Natural killer cell (primary cell): ENCODE measurements at regions not wholly inside any gene's neighbourhood (a gene's known extent, or its start where the extent isn't known, plus 50 kb on each side); places are given as distances from the start of the nearest gene placed in this dataset.

Experiments
- ATAC-seq, 3 donors: fragments of 150-1000 bp in 2 of 3; fragments of 200-7000 bp in 1 of 3; cut with Tn5 transposase; 1 replicate in 1 of 3; 2 replicates in 2 of 3; pipeline ENCODE4 v1.10.0; 2021; ENCODE audit warnings: mild to moderate bottlenecking in 2 of 3, moderate library complexity in 2 of 3
- DNase-seq, 2 donors: peaks; one replicate each; pipeline versions ENCODE4 v3.0.0 to v3.0.0-alpha.2; 2013 to 2021; ENCODE audit warnings: mixed read lengths in 1 of 2
- H3K27ac ChIP-seq: one replicate; pipeline ENCODE4 v1.5.1; 2013; ENCODE audit warnings: mild to moderate bottlenecking, low read length
- H3K27me3 ChIP-seq: one replicate; pipeline ENCODE4 v1.6.1; 2013; ENCODE audit warnings: low read length; ENCODE audit not compliant: control insufficient read depth, insufficient read depth
- H3K36me3 ChIP-seq: one replicate; pipeline ENCODE4 v1.6.1; 2013; ENCODE audit warnings: low read length; ENCODE audit not compliant: control insufficient read depth, insufficient read depth
- H3K4me1 ChIP-seq: one replicate; pipeline ENCODE4 v1.6.1; 2013; ENCODE audit warnings: low read length; ENCODE audit not compliant: control insufficient read depth, insufficient read depth
- H3K4me3 ChIP-seq: one replicate; pipeline ENCODE4 v1.5.1; 2013; ENCODE audit warnings: low read length
- H3K9me3 ChIP-seq: one replicate; pipeline ENCODE4 v1.6.1; 2013; ENCODE audit warnings: low read length; ENCODE audit not compliant: control insufficient read depth, insufficient read depth
- H3K27ac Mint-ChIP-seq, 2 donors: one replicate each; pipeline ENCODE4 v1.8.0; 2022; ENCODE audit warnings: mild to moderate bottlenecking in 2 of 2, mixed read lengths in 2 of 2, moderate library complexity in 1 of 2
- H3K27me3 Mint-ChIP-seq, 2 donors: one replicate each; pipeline ENCODE4 v1.8.0; 2022; ENCODE audit warnings: low read depth in 2 of 2, mixed read lengths in 2 of 2
- H3K36me3 Mint-ChIP-seq: one replicate; pipeline ENCODE4 v1.8.0; 2022; ENCODE audit warnings: mixed read lengths
- H3K4me1 Mint-ChIP-seq, 2 donors: one replicate each; pipeline ENCODE4 v1.8.0; 2022; ENCODE audit warnings: mixed read lengths in 2 of 2
- H3K4me3 Mint-ChIP-seq: one replicate; pipeline ENCODE4 v1.8.0; 2022; ENCODE audit warnings: mild to moderate bottlenecking, moderate library complexity, mixed read lengths
- H3K9me3 Mint-ChIP-seq, 2 donors: one replicate each; pipeline ENCODE4 v1.8.0; 2022; ENCODE audit warnings: mixed read lengths in 2 of 2
- WGBS: methylation state at CpG from one replicate; pipeline ENCODE4 v1.1.7; 2013; ENCODE audit warnings: missing lambda C conversion rate; ENCODE audit not compliant: insufficient coverage; 5-methylcytosine and 5-hydroxymethylcytosine counted together
- intact Hi-C: fragments of 100-400 bp; cut with micrococcal nuclease; formaldehyde crosslinking; loops from one replicate; pipeline ENCODE4 v1.14.2; 2022
- TF ChIP-seq, protein P1 (sequence below): fragments of 200-600 bp; IDR thresholded peaks from one replicate; pipeline ENCODE4 v1.8.0; 2022; ENCODE audit warnings: antibody characterized with exemption

DNA sequence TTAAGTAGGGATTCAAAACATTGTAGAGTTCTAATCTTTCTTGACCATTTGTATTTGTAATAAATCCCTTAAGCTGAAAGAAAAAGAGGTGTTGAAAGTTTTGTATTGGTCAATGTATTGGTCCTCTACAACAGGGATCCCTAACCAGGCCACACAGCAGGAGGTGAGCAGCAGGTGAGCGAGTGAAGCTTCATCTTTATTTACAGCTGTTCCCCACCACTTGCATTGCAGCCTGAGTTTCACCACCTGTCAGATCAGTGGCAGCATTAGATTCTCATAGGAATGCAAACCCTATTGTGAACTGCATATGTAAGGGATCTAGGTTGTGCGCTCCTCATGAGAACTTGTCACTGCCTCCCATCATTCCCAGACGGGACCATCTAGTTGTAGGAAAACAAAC is 715.7 kb upstream of the NXPH2 start:
- intact Hi-C loops = no loop called here
- Histone ChIP-seq H3K9me3 (no peaks in the 10 kb centered on the region), H3K36me3 (no peaks in the 10 kb centered on the region), H3K4me1 (no peaks in the 10 kb centered on the region), H3K4me3 (no peak overlapping the region), H3K27ac (no peak overlapping the region), H3K27me3 (no peaks in the 10 kb centered on the region)
- no peaks in the 10 kb centered on the region for H3K4me1 Mint-ChIP-seq
- no peak for ATAC-seq
- H3K36me3 Mint-ChIP-seq = peaks cover 21% of the 10 kb centered on the region
- no peak for DNase-seq
- TF ChIP-seq, protein P1, sequence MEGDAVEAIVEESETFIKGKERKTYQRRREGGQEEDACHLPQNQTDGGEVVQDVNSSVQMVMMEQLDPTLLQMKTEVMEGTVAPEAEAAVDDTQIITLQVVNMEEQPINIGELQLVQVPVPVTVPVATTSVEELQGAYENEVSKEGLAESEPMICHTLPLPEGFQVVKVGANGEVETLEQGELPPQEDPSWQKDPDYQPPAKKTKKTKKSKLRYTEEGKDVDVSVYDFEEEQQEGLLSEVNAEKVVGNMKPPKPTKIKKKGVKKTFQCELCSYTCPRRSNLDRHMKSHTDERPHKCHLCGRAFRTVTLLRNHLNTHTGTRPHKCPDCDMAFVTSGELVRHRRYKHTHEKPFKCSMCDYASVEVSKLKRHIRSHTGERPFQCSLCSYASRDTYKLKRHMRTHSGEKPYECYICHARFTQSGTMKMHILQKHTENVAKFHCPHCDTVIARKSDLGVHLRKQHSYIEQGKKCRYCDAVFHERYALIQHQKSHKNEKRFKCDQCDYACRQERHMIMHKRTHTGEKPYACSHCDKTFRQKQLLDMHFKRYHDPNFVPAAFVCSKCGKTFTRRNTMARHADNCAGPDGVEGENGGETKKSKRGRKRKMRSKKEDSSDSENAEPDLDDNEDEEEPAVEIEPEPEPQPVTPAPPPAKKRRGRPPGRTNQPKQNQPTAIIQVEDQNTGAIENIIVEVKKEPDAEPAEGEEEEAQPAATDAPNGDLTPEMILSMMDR = no peak
- H3K27me3 Mint-ChIP-seq = no peaks in the 10 kb centered on the region
- no peak overlapping the region for H3K4me3 Mint-ChIP-seq
- 100% methylated on average over 1 of the region's 3 CpGs for WGBS
- peaks cover 16 to 23% of the 10 kb centered on the region in 2 donors for H3K9me3 Mint-ChIP-seq
- H3K27ac Mint-ChIP-seq = no peak overlapping the region

DNA sequence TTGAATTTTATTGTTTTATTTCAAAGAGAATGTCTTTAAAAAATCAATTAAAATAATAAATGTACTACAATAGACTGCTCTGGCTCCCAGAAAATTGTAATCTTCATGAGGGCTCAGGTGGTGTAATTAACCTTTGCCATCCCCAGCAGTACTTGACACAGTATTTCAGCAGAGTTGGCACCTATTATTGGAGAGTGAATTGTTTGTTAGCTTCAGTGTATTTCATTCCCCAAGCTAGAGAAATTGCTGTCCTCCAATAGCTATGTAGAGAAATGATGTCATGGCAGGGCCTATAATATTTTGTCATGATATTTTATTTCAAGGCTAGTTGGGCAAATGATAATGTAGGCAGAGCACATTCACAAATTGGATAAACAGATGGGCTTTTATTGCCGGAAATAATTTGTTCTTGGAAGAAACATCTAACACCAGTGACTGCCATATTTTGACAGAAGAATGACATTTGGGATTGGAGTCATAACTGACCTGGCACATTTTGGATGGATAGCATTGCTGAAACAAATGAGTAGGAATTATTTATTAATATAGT is 712.0 kb upstream of the NXPH2 start:
- Histone ChIP-seq H3K27ac (no peak overlapping the region), H3K36me3 (no peaks in the 10 kb centered on the region), H3K27me3 (no peaks in the 10 kb centered on the region), H3K9me3 (no peaks in the 10 kb centered on the region), H3K4me1 (no peaks in the 10 kb centered on the region), H3K4me3 (no peak overlapping the region)
- no peak overlapping the region for H3K4me3 Mint-ChIP-seq
- WGBS = 82% methylated on average over 1 of the region's 1 CpG
- intact Hi-C loops = no loop called here
- no peaks in the 10 kb centered on the region for H3K4me1 Mint-ChIP-seq
- peaks cover 16% of the 10 kb centered on the region in 2 donors for H3K9me3 Mint-ChIP-seq
- DNase-seq = no peak
- TF ChIP-seq, protein P1 = no peak
- no peaks in the 10 kb centered on the region for H3K27me3 Mint-ChIP-seq
- no peak for ATAC-seq
- no peak overlapping the region for H3K27ac Mint-ChIP-seq
- peaks cover 14% of the 10 kb centered on the region for H3K36me3 Mint-ChIP-seq

DNA sequence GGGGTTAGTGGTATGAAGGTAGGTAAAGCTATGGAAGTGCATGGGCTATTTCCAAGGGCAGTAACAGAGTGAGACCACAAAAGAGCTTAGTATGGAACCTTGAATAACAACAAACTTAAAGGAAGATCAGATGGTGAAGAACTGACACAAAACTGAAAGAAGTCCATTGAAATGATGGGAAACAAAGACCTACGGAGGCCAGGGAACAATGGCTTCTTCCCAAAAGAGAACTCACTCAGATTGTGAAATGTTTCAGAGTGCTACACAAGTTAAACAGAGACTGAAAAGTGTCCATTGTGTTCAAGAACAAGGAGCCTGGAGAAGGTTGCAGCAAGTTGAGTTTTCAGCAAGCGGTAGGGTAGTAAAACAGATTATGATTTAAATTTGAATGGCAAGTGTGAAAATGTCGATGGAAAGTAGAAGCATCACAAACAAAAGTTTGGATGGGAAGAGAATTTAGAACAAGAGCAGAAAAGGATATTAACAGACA is 700.0 kb upstream of the NXPH2 start:
- H3K27me3 Mint-ChIP-seq = no peaks in the 10 kb centered on the region
- H3K36me3 ChIP-seq = no peaks in the 10 kb centered on the region
- TF ChIP-seq, protein P1 = no peak
- H3K36me3 Mint-ChIP-seq = no peaks in the 10 kb centered on the region
- peaks cover 4% of the 10 kb centered on the region for H3K9me3 ChIP-seq
- intact Hi-C loops = no loop called here
- peaks cover 19 to 35% of the 10 kb centered on the region in 2 donors for H3K9me3 Mint-ChIP-seq
- H3K4me1 Mint-ChIP-seq = no peaks in the 10 kb centered on the region
- no peak overlapping the region for H3K27ac ChIP-seq
- H3K4me3 Mint-ChIP-seq = no peak overlapping the region
- 77% methylated on average over 3 of the region's 3 CpGs for WGBS
- no peak for ATAC-seq
- H3K27ac Mint-ChIP-seq = no peak overlapping the region
- no peak for DNase-seq
- H3K4me1 ChIP-seq = no peaks in the 10 kb centered on the region
- no peak overlapping the region for H3K4me3 ChIP-seq
- H3K27me3 ChIP-seq = no peaks in the 10 kb centered on the region
